Iris pigment epithelial cell (primary cell): ENCODE measurements at regions not wholly inside any gene's neighbourhood (a gene's known extent, or its start where the extent isn't known, plus 50 kb on each side); places are given as distances from the start of the nearest gene placed in this dataset.
"Not testable (repeated sequence)": the region's sequence is repeated elsewhere in the genome, so short reads cannot be mapped to it uniquely, and the experiment has no call there.

Experiments used
- DNase-seq: peaks from one replicate; pipeline ENCODE4 v3.0.0-alpha.2; 2011; ENCODE audit warnings: low read depth

DNA sequence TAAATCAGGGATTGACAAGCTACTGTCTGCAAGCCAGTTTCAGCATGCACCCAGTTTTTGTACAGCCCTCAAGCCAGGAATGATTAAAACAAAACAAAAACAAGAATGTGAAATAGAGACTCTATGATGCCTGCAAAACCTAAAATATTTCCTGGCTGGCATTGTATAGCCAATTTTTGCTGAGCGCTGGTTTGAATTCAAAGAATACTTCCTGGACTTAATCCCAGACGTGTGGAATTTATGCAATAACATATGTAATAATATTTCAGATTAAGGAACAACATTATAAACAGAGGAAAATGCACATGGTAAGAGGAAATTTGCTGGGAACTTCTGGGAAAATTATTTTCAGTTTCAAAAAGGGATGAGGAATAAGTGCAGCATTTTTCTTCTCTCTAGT, 148.1 kb upstream of the RPRM start:
- no peak for DNase-seq

DNA sequence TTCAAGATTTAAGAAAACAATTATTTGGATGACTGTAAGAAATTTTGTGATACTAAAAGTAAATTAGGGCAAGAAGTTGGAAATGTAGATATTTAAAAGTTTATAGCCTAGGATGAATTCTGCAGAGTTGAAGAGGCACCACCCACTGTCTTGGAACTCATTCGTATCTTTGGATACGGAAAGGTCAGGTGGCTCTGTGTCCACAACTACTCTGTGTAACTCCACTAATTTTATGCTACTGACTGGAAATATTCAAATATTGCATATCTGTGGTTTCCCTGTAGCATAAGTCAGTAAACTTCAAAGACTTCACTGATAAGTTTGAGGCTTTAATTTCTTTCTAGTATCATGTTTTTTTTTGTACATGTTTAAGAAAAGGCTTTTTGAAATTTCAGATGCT, 156.9 kb upstream of the RPRM start:
- DNase-seq: no peak

GRCh38 chr2:153641046-153641445, 162.5 kb upstream of the RPRM start:
- DNase-seq: no peak

- no peak for DNase-seq
These were observed 166.4 kb upstream of the RPRM start for GRCh38 chr2:153644955-153645354.

- no peak for DNase-seq
These were observed 167.0 kb upstream of the RPRM start for GRCh38 chr2:153645599-153645998.

DNA sequence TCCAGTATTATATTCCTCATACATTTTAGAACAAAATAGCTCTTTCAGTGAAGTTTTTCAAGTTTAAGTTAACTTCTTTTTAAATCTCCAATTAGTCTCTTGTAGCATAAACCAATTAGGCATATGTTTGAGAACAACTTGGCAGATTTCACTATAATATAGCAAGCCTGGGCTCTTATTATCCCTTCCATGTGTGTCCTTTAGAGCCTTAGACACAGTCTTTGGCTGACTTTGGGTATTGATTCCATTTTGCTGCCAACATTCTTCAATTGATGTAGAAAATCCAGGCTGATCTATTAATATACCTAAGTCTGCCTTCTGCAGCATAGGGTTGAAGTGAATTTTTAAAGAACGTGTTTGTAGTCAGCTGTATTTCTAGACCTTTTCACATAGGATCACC, 179.1 kb upstream of the RPRM start:
- DNase-seq: no peak

GRCh38 chr2:153661801-153662200, 183.2 kb upstream of the RPRM start:
- no peak for DNase-seq

GRCh38 chr2:153663371-153663770, 184.8 kb upstream of the RPRM start:
- no peak for DNase-seq

GRCh38 chr2:153664009-153664408, 185.4 kb upstream of the RPRM start:
- not testable (repeated sequence) for DNase-seq

DNA sequence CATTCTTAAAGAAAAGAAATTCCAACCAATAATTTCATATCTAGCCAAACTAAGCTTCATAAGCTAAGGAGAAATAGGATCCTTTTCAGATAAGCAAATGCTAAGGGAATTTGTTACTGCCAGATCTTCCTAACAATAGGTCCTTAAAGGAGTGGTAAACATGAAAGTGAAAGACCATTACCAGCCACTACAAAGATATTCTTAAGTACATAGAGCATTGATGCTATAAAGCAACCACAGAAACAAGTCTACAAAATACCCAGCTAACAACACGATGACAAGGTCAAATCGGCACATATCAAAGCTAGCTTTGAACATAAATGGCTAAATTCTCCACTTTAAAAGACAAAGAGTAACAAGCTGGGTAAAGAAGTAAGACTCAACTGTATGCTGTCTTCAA, 188.9 kb upstream of the RPRM start:
- no peak for DNase-seq

- no peak for DNase-seq
These were observed 190.4 kb upstream of the RPRM start for GRCh38 chr2:153668923-153669322.

DNA sequence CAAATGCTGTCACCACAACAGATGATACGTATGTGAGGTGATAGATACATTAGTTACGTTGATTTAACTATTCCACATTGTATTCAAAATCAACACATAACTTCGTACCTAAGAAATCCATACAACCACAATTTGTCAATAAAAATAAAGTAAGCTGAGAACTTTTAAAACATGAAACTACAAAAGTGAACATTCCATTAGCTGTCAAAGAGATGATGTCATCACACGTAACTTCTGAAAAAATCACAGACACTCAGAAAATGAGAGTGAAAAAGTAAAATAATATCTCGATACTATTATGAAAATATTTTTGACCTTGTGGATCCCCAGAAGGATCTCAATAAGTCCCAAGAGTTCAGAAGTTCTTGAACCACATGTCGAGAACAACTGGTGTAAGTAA, 161.6 kb upstream of the GALNT13 start:
- no peak for DNase-seq

DNA sequence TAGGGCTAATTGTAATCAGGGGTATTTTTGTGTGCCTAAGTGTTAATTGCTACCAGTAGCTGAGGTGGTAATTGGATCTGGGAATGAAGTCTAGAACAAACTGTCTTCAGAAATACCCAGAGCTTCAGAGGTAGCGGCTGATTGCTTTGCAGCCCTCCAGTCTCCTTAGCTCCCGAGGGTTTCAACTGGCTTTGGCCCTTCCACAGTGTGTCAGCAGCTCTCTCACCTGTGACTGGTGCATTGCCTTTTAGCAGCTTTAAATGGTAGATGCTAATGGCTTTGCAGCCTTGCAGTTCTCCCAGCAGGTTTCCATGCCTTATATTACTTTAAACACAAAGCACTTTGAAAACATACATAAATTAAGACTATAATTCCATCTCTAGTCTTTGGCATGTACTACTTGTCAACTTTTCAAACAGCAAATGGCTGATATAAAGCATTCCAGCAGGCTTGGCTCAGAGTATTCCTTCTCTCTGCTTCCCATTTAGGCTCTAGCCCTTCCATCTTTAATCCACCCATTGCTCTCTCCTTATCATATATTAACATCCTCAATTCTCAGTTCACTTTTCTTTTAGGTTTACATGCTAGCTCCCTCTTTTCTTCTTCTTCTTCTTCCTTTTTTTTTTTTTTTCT, 156.4 kb upstream of the GALNT13 start:
- no peak for DNase-seq

DNA sequence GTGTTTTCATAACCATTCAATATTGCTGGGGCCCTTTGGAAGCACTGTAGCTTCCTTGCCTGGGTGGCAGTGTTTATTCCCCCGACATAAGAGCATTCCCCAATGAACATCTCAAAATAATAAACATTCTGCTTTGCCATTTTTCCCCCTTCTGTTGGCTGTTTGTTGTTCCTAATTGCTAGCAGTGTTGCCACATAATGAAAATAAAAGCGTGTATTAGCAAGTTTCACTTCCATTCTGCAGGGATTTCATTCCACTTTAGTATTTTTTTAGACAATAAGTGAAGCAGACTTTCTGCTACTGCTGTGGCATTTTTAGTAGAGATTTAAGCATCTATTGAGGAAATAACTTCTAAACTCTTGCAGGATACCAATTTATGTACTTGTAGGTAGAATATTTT, 154.7 kb upstream of the GALNT13 start:
- no peak for DNase-seq

DNA sequence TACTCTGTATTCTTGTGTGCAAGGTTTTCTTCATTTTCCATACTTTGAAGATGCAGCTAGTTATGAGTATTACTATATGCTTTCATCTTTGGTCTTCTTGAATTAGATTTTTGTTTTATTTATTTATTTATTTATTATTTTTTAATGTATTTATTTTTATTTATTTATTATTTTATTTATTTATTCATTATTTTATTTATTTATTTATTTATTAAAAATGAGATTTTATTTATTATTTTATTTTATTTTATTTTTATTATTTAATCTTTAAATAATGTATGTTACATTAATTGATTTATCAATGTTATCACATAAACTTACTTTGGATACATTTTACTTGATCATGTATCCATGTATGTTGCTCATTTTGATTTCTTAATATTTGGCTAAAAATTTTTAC, 132.3 kb upstream of the GALNT13 start:
- no peak for DNase-seq

DNA sequence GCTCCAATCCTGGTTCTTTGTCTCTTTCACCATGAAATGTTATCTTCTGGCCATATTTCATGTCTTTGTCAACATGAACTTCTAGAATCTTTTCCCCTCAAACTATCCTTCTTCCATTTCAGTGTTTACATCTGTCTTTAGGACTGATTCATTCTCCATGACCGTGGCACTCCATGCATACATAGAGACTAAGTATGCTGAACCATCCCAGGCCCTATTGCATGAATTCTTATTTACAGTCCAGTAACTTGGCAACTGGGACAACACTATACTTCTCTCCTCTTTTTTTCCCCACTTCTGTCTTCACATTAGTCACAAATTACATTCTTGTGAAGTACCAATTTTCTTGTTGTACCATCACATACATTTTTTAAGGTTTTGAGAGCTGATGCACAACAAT, 109.8 kb upstream of the GALNT13 start:
- DNase-seq: no peak

- no peak for DNase-seq
These were observed 105.3 kb upstream of the GALNT13 start for GRCh38 chr2:153766415-153766814.

DNA sequence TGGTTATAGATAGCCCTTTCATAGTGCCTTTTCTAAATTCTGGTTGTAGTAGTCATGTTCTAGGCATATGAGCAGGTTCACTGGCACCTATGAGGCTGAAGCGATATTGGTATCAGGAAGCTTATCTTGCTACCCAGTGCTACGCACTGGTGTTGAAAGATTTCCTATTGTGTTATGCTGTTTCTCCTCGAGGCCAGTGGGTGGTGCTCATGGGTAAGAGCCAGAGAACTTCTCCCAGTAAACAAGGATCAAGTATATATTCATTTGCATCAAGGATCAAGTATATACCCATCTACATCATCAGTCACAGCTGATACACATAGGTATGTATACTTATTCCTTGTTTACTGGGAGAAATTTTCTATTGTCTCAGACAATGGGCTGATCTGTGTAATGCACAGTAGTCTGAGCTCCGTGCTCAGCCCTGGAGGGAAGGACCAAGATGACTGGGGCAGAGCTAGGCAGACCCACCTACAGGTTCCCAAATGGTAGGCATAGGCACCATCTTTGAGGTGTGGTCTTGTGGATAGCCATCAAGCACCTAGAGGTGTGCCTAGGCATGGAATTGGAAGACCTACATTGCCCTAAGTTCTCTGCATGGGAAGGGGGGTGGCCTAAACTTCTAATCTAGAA, 101.2 kb upstream of the GALNT13 start:
- DNase-seq: no peak

GRCh38 chr2:153780241-153780640, 91.5 kb upstream of the GALNT13 start:
- DNase-seq: no peak

DNA sequence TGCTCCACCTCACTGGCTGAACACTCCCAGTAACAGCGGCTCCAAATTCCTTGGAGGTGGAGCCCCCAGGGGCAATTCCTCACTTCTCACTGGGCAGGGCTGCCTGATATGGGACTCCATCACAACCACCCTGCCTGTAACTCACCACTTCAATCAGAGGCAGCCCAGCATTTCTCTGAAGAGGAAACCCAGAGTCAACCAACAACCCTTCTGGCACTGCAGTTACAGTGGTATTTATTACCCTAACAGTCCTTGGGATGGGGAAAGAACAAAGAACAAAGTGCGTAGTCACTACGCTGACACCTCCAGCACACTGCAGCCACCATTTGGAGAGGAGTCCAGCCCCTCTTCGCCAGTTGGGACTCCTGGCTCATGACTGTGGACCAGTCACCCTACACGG, 85.7 kb upstream of the GALNT13 start:
- DNase-seq: no peak

- DNase-seq: no peak
These were observed 84.1 kb upstream of the GALNT13 start for GRCh38 chr2:153787612-153788011.

GRCh38 chr2:153802671-153803070, 69.1 kb upstream of the GALNT13 start:
- DNase-seq: no peak

- DNase-seq: no peak
These were observed 63.0 kb upstream of the GALNT13 start for GRCh38 chr2:153808679-153809078.

DNA sequence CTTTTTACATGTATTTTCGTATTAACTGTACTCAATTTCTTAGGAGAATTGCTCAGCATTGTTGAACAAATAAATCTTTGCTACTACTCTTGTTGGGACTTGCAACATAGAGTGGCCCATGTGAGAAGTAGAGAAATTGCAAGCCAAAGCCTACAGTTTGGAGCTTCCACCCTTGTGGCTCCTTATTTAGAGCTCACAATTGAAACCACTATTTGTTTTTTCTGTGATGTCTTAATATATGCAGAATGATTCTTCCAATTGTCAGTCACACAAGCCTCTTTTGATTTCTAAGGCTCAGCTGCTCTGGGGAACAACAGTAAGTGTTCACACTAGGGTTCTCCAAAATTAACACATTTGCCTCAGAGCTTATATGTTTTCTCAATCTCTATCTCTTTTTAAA, 60.2 kb upstream of the GALNT13 start:
- DNase-seq: no peak
